Chondrocyte (in vitro differentiated cells): ENCODE measurements at regions not wholly inside any gene's neighbourhood (a gene's known extent, or its start where the extent isn't known, plus 50 kb on each side); places are given as distances from the start of the nearest gene placed in this dataset.

Experiments used
- DNase-seq: peaks from one replicate; pipeline ENCODE4 v3.0.0; 2021; ENCODE audit warnings: mixed read lengths, low spot score
- H3K27ac Mint-ChIP-seq: one replicate; pipeline ENCODE4 v1.8.0; 2021; ENCODE audit warnings: mild to moderate bottlenecking, moderate library complexity, mixed read lengths; ENCODE audit not compliant: unreplicated experiment
- H3K27me3 Mint-ChIP-seq: 2 replicates; pipeline ENCODE4 v1.8.0; 2021; ENCODE audit warnings: low read depth, mixed read lengths
- H3K36me3 Mint-ChIP-seq: 2 replicates; pipeline ENCODE4 v1.8.0; 2021; ENCODE audit warnings: low read depth, mixed read lengths
- H3K4me1 Mint-ChIP-seq: 2 replicates; pipeline ENCODE4 v1.8.0; 2021; ENCODE audit warnings: low read depth, mild to moderate bottlenecking, mixed read lengths
- H3K4me3 Mint-ChIP-seq: one replicate; pipeline ENCODE4 v1.8.0; 2021; ENCODE audit warnings: mild to moderate bottlenecking, moderate library complexity, mixed read lengths; ENCODE audit not compliant: unreplicated experiment
- H3K9me3 Mint-ChIP-seq: 2 replicates; pipeline ENCODE4 v1.8.0; 2021; ENCODE audit warnings: low read depth, mixed read lengths
- CTCF ChIP-seq: fragments of 200-600 bp; sonication (generic); IDR thresholded peaks from 2 replicates; pipeline ENCODE4 v1.5.0; 2021; ENCODE audit warnings: antibody characterized with exemption, mild to moderate bottlenecking, moderate library complexity

GRCh38 chr14:41154143-41154807, 452.4 kb upstream of the LRFN5 start:
- Mint-ChIP-seq H3K27ac (no peak overlapping the region), H3K36me3 (no peaks in the 10 kb centered on the region), H3K9me3 (no peaks in the 10 kb centered on the region), H3K4me1 (no peaks in the 10 kb centered on the region), H3K27me3 (no peaks in the 10 kb centered on the region), H3K4me3 (no peak overlapping the region)
- TF ChIP-seq CTCF = no peak
- DNase-seq = peak; percentile 80

GRCh38 chr14:41146391-41146790, 460.3 kb upstream of the LRFN5 start:
- H3K4me1 Mint-ChIP-seq = no peaks in the 10 kb centered on the region
- H3K9me3 Mint-ChIP-seq = no peaks in the 10 kb centered on the region
- no peak for TF ChIP-seq CTCF
- H3K36me3 Mint-ChIP-seq = no peaks in the 10 kb centered on the region
- H3K27me3 Mint-ChIP-seq = no peaks in the 10 kb centered on the region
- DNase-seq = no peak
- no peak overlapping the region for H3K4me3 Mint-ChIP-seq
- H3K27ac Mint-ChIP-seq = no peak overlapping the region

- H3K4me1 Mint-ChIP-seq = no peaks in the 10 kb centered on the region
- no peaks in the 10 kb centered on the region for H3K27me3 Mint-ChIP-seq
- no peak for TF ChIP-seq CTCF
- no peaks in the 10 kb centered on the region for H3K36me3 Mint-ChIP-seq
- no peaks in the 10 kb centered on the region for H3K9me3 Mint-ChIP-seq
- no peak overlapping the region for H3K27ac Mint-ChIP-seq
- DNase-seq = peak; percentile 73
- H3K4me3 Mint-ChIP-seq = no peak overlapping the region
Measured at GRCh38 chr14:41144370-41144769, 462.3 kb upstream of the LRFN5 start.

GRCh38 chr14:41137741-41138140, 468.9 kb upstream of the LRFN5 start:
- Mint-ChIP-seq H3K9me3 (peaks cover 2% of the 10 kb centered on the region), H3K27ac (no peak overlapping the region), H3K27me3 (no peaks in the 10 kb centered on the region), H3K4me3 (no peak overlapping the region), H3K36me3 (no peaks in the 10 kb centered on the region), H3K4me1 (no peaks in the 10 kb centered on the region)
- TF ChIP-seq CTCF = no peak
- no peak for DNase-seq

GRCh38 chr14:41130274-41130673, 476.4 kb upstream of the LRFN5 start:
- H3K36me3 Mint-ChIP-seq = no peaks in the 10 kb centered on the region
- H3K4me3 Mint-ChIP-seq = no peak overlapping the region
- no peak overlapping the region for H3K27ac Mint-ChIP-seq
- TF ChIP-seq CTCF = no peak
- no peaks in the 10 kb centered on the region for H3K27me3 Mint-ChIP-seq
- H3K9me3 Mint-ChIP-seq = peaks cover 2% of the 10 kb centered on the region
- no peaks in the 10 kb centered on the region for H3K4me1 Mint-ChIP-seq
- DNase-seq = no peak
